ENCODE measurements at regions not wholly inside any gene's neighbourhood (a gene's known extent, or its start where the extent isn't known, plus 50 kb on each side); places are given as distances from the start of the nearest gene placed in this dataset.

DNA sequence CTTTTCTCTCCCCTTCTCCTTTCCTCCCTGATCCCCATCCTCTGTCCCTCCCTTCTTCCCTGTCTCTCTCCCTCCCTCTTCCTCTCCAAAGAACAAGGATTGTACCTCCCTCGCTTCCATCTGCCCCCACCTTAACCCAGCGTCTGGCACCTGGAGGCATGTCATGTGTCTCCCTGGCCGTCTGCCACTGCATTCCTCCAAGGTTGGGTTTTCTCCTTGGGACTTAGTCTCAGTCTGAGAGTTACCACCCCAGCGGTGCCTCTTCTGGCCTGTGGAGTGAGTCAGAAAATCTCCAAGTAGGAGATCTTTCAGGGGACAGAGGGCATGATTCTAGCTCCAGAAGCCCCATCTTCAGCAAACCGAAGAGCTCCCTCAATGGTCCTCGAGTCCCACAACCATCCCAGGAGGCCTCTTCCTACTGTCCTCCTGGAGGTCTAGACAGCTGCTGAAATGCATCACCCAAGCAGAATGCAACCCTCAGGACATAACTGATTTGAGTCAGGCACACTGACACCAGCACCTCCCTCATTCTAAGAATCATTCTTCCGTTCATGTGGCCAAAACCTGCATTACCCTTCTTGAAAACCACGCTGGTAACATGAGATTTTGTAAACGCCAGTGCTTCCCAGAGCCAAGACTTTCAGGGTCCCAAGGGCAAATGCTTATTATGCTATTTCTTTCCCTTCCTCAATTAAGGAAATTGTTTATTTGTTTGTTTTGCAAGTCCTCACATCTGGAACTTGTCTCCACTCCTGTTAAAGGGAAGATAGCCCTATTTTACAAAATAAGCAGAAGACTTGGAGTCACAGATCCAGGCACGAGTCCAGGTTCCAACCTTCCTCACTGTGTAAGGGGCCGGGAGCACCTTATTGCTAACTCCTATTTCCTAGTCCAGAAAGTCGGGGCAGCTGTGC lies 463.2 kb downstream of the BCL11B start:
- no peak for DNase-seq

DNA sequence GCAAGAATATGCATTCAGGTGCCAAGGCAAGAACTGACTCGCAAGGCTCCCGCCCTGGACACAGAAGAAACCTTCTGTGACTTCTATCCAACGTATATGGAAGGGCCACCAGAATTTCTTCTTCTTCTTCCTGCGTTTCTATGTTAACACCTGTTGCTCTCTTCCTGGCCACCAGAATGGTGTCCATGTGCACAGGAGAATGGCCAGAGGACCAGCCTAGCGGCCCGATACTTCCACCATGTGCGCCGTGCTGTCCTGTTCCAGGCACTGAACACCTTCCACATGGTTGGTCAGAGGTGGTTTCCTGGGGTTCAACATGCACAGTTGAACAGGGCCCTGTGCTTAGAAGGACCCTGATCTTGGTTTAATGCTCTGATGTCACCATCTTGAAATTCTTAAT lies 455.8 kb downstream of the BCL11B start:
- no peak for DNase-seq

DNA sequence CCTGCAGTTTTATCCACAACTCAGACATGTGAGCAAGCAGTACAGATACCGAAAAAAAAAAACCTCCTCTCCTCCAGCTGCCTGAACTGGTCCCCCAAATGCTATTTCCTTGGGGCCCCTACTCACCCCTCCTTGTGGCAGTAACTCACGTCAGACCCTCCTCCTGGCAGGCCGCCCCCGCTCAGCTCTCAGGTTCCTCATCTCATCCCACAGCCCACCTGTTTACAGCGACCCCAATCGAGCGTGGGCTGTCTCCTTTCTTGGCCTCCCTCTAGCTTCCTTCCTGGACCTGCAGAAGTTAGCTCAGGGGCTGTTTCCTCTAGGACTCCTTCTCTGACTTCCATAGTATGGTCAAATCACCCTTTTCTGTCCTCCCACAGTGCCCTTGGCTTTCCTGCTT lies 455.3 kb downstream of the BCL11B start:
- DNase-seq: no peak

DNA sequence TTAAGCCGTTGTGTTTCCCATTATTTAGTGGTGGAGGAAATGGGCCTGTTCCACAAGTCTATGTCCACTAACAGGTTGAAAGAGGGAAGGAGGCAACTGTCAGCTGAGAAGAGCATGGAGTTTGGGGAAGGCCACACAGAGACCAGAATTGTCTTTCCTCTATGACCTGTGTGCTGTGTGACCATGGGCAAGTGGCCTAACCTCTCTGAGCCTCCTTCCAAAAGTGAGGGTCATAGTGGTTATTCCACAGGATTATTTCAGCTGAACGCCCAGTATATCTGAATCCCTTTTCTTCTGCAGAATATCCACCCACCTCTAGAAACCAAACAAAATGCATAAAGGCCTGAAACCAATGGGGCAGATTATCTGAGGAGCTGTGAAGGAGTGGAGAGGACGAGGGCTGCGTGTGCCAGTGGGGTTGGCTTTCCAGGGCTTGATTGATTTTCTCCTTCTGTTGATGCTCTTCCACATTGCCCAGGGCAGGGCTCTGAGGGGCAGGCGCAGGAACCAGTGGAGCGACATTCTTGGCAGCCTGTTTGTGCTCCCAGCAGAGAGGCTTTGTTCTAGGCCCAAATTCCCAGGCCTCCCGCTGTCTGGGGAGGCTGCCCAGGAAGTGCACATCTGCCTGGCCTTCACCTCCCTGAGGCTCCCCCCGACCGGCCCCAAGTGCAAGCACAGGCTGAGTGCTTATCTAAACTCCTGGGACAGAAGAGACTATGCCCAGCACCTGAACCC lies 452.7 kb downstream of the BCL11B start:
- DNase-seq: no peak

DNA sequence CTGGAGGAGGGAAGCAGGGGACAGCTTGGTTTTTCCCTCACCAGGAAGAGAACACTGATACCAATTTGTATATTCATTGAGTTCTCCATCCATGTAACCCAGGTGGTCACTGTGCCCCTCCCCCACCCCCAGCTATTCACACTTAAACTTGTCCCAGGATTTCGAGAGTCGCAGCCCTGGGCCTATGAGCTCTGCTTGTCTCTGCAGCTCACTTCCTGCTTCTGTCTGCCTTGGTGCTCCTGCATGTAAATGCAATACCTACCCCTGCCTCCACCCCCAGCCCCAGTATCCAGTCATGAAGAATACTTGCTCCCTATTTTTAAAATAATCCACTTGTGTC lies 452.2 kb downstream of the BCL11B start:
- no peak for DNase-seq

DNA sequence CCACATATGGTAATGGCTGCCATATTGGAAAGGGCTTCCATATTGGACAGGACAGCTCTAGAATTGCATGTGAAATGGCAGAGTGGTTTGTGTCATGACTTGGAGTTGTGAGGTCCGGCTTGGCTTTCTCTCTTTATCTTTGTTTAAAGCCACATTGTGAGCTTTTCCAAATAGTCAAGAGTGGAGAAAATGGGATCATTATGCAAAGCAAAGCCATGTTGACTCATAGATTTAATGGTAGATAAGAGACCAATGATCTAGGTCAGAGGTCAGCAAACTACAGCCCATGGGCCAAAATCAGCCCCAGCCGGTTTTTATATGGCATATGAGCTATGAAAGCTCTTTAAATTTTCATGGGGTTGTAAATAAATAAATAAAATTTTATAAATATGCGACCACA lies 449.1 kb downstream of the BCL11B start:
- DNase-seq: no peak

DNA sequence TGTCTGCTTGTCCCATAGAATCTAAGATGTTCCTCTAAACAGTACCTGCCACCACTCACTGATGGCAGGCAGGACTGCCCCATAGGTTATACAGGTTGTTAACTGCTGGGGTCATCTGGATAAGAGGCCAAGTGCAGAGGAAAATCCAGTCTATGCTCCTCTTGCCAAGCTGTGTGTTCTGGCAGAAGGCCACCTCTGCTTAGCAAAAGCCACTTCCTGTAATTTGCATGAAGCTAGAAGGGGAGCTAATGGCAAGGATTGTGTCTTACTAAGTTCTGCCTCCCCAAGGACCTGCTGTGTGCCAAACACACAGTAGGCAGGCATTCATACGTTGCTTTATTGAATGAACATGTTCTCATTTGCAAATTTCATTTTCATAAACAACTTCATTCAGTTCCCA lies 445.4 kb downstream of the BCL11B start:
- no peak for DNase-seq

DNA sequence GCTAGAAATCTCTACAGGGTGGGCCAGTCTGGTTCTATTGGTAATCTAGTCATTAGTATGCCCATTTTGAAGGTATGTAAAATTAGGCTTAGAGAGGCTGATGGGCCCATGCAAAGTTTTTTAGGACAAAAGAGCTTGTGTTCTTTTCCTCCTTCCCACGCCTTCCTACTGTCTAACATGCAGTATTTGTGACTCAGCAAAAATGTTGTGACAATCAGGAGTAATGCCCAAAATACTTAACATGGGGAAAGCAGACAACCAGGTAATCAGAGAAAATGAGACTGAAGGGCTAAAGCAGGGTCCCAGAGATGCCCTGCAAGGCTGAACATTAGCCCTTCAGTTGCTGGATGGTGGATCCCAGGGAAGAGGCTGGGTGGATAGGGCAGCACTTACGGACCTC lies 437.9 kb downstream of the BCL11B start:
- DNase-seq: no peak

DNA sequence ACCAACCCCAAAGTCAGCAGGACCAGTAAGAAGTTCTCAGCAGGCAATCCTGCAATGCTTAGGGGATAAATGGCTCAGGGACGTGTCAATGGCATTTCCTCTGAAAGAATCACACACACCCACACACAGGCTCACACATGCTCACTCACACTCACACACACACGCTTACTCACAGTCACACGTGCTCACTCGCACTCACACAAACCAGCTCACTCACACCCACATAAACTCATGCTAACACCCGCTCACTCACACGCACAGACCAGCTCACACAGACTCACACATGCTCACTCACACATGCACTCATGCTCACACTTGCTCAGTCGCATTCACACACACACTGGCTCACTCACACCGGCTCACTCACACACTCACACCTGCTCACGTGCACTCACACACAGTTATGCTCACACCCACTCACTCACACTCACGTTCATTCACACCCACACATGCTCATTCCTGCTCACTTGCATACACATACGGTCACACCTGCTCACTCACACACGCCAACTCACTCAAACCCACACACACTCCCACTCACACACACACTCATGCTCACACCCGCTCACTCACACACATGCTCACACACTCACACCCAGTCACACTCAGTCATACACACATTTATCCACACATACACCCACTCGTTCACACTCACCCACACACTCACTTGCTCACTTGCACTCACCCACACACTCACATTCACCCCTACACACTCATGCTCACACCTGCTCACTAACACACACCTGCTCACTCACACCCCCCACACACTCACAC lies 436.8 kb downstream of the BCL11B start:
- DNase-seq: no peak

DNA sequence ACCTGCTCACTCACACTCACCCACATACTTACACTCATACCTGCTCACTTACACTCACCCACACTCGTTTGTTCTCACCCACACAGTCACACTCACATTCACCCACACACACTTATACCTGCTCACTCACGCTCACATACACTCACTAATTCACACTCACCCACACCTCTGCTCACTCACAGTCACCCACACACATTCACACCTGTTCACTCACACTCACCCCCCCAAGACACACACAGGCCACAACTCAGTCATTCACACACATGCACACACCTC lies 436.2 kb downstream of the BCL11B start:
- DNase-seq: no peak

DNA sequence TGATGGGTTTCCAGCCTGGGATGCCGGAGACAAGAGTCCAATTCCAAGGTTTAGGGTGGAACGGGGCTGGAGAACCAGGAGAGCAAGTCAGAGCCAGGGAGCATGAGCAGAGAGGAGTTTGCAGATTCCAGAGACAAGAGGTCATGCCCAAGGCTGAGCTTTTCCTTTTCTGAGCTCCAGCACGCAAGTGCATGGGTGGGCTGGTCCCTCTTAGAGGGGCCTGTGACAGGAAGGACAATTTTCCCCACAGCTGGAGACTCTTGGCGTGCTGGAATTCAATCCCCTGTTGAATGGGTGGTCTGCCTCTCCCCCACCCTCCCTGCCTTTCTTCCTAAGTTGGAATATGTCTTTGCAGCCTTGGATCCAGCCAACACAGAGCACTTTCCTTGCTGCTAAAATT lies 431.9 kb downstream of the BCL11B start:
- no peak for DNase-seq

DNA sequence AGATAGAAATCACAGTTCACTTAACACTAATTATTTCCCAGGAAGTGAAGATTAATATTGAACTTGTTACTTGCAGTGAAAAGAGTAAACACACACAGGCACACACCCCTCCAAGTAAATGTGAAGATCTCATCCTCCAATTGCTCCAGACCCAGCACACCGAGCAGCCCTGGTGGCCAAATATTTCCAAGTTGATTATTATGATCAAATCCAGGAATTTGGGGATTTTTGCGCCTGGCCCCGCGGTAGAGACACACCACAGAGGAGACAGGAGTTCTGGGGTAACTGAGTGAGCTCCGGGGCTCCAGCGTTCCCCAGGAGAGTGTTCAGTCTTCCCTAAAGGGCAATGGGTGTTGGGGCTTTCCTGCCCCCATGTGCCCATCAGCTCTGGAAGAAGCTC lies 431.5 kb downstream of the BCL11B start:
- DNase-seq: no peak

DNA sequence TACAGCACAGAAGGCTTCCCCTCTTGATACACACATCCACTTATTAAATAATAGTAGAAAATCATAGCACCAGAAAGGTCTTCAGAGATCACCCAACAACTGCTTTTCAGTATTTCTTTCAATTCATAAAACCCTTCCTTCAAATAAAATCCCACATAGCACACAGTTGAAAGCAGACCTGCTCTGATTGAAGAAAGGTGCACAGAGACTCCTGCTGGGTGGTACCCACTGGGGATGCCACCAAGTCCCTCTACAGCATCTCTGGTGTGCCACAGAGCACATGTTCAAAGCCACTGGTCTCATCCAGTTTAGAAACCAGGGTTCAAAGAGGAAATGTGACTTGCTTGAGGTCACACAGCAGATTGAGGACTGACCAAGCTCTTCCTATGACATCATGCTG lies 427.5 kb downstream of the BCL11B start:
- DNase-seq: no peak

DNA sequence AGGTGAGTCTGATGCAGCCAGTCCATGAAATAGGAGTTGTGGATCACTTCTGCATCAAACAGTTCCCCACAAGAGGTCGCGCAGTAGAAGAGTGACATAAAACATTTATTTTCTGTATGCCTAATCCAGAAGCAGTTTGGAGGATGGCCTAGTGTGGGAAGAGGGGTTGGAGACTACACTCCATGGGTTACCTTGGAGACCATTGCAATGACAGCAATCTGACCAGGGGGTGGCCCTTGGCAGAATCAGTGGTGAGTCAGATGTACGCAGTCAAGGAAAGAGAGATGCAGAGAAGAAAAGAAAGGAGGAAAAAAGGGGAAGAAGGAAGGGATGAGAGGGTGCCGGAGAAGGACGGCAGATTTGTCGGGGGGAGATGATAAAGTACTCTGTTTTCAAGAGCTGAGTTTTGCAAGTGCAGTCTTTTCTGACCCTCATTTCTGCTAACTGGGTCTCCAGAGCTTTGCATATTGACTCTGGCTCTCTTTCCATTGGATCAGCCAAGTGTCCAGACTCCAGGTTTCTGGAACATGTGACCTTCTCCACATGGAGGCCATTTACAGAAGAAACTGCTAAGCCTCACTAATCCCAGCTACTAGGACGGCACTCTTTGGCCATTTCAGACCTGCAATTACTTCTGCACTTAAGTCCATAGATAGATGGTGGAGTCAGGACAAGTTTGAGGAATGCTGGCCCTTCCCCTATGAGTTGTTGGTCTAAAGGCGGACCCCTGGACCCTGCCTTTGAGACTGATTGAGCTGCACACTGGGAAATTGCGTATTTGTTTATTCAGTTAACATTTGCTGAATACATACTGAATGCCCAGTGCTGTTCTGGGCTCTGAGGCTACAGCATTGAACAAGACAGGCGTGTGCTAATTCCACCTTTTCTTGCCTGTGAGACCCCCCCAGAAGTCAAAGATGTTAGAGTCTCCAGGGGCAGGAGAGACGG lies 424.2 kb downstream of the BCL11B start:
- no peak for DNase-seq

DNA sequence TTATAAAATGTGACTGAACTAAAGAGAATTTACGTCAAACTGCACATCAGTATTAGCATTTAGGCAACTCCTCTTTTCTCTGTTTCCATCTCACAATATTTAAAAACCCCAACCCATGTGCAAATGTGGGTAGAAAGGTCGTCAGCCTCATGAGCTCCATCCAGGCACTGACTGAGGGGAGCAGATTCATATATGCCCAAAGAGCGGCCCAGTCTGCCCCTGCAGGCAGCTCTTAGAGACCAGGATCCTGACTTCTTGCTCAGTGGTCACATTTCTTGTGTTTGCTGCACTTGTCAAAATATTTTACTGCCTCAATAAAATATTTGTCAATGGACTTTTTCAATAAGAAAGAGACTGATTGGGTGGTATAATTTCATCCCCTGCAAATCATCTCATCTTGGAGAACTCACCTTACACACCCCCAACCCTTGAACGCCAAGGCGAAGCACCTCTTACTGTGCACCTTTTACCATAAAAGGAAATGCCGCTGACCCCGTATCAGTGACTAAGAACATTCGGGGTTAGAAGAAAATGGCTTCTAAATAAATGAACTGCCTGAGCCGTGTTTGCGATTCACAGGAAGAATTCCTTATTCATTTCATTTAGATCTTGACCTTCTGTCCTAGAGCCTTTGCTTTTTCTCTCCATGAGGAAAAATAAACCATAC lies 418.8 kb downstream of the BCL11B start:
- no peak for DNase-seq

DNA sequence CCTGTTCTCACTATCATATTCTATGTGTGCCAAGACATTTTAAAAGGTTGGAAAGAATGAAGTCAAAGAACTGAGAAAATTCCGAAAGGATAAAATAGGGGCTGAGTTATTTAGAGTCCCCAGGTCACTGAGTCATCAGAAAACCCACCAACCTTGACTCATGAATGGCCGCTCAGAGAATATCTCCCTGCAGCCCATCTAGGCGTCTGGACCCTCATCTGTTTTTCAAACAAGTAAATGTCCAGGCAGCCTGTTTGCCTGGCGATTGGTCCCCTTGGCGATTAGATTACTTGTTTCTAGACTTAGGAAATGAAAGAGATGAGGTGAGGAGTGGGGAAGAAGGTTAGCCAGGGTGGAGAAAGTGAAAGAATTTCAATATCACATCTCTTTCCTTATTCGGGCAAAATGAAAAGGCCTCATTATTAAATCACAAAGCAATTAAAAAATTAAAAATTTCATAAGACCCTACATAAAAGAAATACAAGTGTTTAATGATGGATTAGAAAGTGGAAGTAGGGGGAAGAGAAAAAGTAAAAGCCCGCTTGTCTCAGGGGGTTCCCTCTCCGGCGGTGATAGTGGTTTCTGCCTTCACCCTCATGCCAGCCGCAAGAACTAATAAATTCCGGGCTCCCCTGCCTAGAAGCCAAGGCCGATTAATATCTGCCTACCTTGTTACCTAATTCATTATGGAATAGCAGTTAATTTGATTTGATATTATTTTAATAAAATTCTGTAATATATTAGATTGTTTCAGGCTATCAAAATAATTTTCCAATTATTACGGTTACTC lies 415.9 kb downstream of the BCL11B start:
- DNase-seq: no peak

DNA sequence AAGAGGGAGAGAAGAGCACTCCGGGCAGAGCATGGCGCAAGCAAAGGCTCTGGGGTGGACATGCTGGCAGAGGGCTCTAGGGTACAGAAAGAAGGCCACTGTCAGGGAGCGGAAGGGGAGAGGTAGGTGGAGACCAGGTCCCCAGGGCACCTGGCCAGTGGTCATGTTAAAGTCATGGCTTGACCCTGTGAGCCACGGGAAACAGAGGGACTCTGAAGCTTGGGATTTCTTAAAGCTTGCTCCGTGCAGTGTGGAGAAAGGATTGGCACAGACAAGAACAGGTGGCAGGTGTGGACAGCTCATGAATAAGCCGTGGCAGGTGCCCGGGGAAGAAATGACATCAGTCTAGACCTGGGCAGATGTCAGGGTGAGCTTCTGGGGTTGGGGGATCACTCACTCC lies 413.8 kb downstream of the BCL11B start:
- no peak for DNase-seq

DNA sequence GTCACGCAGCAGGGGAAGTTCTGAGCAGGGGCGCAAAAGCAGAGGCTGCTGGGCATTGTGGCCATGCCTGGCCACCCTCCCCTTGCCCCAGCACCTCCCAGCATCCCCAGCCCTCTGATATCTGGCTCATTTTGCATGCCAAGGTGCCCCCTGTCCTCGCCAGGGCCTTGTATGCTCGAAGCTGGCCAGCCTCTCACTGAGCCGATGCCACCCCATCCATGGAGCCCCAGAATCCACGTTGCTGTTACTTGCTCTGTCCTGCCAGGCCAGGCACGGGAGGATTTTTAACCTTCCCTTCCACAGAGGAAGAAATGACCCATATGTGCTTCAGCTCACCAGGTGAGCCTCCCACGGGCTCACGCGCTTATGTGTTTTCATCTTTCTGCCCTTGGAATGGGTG lies 413.4 kb downstream of the BCL11B start:
- DNase-seq: no peak

DNA sequence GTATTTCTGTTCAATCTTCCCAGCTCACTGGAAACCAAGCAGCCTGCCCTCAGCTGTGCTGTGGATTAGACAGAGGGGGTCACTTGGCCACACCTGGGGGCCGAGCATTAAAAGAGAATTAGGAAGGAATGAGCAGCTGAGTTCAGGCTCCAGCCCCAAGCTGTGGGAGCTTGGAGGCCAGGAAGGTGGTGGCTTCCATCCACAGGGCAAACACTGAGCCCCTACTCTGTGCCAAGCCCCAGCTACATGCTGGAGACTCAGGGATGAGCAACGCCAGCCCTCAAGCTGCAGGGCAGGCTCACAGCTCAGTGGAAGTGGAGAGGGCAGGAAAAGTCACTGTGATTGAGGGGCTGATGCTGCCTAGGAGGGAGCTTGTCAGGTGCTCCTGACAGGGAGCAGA lies 412.7 kb downstream of the BCL11B start:
- DNase-seq: no peak

DNA sequence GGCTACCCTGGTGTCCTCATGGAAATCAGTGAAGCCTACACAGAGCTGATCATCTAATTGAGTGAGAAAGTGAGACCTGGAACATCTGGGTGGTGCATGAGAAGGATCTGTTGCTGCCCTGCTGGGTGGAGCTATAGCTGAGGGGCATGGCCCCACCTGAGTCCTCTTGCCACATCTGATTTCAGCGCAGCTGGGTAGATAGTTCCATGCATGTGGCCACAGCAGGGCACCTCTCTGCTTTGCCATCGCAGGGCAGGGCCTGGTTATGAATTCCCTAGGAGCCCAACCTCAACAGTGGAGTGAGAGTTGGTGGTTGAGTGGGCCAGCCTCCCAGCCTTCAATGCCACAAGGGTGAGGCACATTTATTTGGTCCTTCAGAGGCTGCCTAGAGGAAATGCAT lies 407.8 kb downstream of the BCL11B start:
- DNase-seq: no peak

DNA sequence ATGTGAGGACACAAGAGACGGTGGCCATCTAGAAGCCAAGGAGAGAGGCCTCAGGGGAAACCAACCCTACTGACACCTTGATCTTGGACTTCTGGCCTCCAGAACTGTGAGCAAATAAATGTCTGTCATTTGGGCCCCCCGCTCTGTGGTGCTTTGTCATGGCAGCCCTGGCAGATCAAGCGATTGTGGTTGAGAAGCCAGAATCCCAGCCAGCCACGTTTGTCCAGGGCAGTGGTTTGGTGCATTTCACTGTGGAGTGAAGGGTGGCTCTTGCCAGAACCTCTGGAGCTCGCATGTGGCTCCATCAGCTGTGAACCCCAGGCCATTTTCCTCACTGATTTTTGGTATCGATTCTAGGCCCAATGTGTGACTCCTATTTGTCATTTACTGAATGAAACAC lies 404.9 kb downstream of the BCL11B start:
- no peak for DNase-seq
